Choroid plexus epithelial cell (primary cell): ENCODE measurements at regions not wholly inside any gene's neighbourhood (a gene's known extent, or its start where the extent isn't known, plus 50 kb on each side); places are given as distances from the start of the nearest gene placed in this dataset.

Source experiments
- DNase-seq: peaks from one replicate; pipeline ENCODE4 v3.0.0-alpha.2; 2010; ENCODE audit warnings: low read depth
- H3K4me3 ChIP-seq: 2 replicates; pipeline ENCODE4 v1.5.1; 2011; ENCODE audit warnings: low read depth, mild to moderate bottlenecking, control low read depth, low read length, moderate library complexity
- TF ChIP-seq, protein P1 (sequence below): conservative IDR thresholded peaks from 2 replicates; pipeline ENCODE4 v1.5.1; 2011; ENCODE audit warnings: low read depth, mild to moderate bottlenecking, control low read depth, inconsistent platforms, low read length, moderate library complexity

DNA sequence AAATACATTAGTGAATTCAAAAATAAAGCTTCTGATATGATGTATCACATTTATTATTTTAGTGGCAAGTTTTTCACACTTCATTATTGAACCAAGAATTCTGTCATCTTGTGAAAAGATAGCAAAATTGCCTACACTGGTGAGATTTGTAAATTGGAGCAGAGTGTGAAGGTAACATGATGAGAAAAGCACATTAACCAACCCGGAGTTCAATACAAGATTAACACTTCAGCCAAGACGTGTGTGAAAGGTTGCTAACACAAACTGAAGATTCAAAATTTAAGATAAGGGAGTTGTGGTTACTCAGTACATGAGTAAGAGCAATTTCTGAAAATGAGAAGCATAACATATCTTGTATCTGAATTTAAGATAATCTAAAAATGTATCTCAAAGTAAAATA is 346.7 kb downstream of the PDHA2 start:
- H3K4me3 ChIP-seq: no peak overlapping the region
- TF ChIP-seq, protein P1, sequence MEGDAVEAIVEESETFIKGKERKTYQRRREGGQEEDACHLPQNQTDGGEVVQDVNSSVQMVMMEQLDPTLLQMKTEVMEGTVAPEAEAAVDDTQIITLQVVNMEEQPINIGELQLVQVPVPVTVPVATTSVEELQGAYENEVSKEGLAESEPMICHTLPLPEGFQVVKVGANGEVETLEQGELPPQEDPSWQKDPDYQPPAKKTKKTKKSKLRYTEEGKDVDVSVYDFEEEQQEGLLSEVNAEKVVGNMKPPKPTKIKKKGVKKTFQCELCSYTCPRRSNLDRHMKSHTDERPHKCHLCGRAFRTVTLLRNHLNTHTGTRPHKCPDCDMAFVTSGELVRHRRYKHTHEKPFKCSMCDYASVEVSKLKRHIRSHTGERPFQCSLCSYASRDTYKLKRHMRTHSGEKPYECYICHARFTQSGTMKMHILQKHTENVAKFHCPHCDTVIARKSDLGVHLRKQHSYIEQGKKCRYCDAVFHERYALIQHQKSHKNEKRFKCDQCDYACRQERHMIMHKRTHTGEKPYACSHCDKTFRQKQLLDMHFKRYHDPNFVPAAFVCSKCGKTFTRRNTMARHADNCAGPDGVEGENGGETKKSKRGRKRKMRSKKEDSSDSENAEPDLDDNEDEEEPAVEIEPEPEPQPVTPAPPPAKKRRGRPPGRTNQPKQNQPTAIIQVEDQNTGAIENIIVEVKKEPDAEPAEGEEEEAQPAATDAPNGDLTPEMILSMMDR: no peak
- no peak for DNase-seq

DNA sequence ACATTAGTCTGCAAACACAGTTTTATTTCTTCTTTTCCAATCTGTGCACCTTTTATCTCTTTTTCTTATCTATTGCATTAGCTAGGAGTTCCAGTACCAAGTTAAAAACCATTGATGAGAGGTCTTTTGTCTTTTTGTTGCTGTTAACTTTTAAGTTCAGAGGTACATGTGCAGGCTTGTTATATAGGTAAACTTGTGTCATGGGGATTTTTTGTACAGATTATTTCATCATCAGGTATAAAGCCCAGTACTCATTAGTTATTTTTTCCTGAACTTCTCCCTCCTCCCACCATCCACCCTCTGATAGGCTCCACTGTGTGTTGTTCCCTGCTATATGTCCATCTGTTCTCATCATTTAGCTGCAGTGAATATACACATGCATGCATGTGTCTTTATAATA is 349.9 kb downstream of the PDHA2 start:
- H3K4me3 ChIP-seq: no peak overlapping the region
- no peak for DNase-seq
- TF ChIP-seq, protein P1: no peak

DNA sequence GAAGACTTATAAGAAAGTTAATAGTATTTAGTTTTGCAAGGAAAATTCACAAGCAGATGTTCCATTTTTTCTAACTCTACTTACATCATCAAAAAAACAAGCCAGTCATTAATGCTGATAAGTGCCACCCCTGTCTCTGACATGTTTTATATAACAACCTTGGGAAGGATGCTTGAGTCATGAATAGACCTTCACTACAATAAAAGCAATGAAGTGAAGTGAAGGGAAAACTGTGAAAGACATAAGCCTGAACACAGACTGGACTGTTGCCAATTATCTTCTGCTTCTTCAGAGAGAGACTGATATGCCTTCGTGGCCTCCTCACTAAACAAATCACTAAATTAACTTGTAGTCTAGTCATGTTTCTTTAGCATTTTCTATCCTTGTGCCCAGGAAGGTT is 353.2 kb downstream of the PDHA2 start:
- no peak overlapping the region for H3K4me3 ChIP-seq
- DNase-seq: peak; percentile 4
- TF ChIP-seq, protein P1: no peak

DNA sequence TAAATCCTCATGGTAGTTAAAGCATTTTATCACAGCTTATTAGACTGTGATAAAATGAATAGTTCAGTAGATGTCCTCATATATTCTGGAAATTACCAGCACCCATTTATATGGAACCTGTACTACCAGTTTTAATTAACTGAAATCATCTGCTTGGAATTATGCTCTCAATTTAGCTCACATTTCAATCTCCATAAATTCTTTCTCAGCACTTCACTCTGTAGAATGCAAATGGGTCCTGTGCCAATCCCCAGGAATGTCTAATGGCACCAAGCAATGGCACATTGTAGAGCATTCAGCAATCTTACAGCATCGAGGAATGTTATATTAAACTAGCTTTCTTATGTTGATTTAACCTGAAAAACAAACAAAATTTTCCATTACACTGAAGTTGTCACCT is 355.1 kb downstream of the PDHA2 start:
- H3K4me3 ChIP-seq: no peak overlapping the region
- no peak for DNase-seq
- TF ChIP-seq, protein P1: no peak

DNA sequence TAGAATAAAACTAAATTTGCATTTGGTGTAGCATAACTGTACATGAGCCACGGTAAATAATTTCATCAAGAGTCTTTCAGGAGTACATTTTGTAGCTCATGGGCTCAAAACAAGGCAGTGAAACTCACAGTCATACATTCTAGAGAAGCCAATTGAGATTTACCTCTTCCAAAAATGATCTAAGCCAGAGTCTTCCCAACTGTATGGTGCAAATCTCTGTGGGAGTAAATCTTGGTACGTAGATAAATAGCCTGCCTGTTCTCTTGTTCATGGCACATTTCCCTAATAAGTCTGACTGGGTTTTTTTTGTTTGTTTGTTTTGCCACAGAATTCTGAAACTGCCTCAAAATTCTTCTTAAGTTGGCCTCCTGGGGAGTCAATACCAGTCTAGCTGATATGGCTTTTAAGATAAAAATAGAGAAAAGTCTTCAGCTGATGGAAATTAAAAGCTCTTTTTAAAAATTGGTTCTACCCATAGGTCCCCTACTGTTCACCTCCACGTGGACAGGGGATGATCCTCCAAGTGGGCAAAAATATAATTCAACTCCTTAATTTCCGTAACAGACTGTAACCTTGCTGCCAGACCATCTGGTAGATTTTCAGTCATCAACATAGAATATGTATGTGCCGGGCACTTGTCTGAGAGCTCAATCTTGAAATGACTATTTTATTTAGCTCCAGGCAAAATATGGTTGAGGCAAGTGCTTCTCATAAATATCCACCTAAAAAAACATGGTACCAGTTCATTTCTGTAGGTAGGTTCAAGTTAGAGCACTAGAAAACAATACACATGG is 365.4 kb downstream of the PDHA2 start:
- no peak overlapping the region for H3K4me3 ChIP-seq
- peak; percentile 10 for DNase-seq
- TF ChIP-seq, protein P1: no peak

DNA sequence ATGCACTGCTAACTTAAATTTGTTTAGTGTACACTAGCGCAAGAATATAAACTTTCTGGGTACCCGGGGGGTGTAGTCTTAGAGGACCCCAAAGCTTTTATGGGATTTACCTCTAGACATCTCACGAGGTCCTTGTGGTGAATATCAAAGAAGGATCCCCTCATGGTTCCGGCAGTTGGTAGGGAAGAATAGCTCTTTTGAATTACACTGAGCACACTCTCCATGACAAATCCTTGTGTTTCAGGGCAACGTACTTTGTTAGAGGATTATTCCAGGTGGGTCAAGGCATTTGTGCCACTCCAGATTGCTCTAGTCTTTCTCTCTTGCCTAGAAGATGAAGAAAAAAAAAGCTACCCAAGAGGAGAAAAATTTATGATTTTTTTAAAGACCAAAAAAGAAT is 387.6 kb downstream of the PDHA2 start:
- TF ChIP-seq, protein P1: no peak
- no peak for DNase-seq
- H3K4me3 ChIP-seq: no peak overlapping the region

DNA sequence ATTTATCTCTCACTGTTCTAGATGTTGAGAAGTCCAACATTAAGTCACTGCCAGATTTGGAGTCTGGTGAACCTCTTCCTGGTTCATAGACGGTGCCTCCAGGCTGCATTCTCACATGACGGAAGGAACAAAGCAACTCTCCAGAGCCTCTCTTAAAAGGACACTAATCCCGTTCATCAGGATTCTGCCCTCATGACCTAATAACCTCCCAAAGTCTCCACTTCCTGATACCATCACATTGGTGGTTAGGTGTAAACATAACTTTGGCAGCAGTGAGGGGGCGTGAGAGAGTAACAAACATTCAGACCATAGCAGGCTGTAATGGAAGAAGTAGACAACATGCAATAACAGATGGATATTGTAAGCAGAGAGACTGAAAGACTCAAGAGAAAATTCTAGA is 388.6 kb downstream of the PDHA2 start:
- peak; percentile 3 for DNase-seq
- TF ChIP-seq, protein P1: no peak
- no peak overlapping the region for H3K4me3 ChIP-seq
